ENCODE measurements at regions not wholly inside any gene's neighbourhood (a gene's known extent, or its start where the extent isn't known, plus 50 kb on each side); places are given as distances from the start of the nearest gene placed in this dataset.
A peak's percentile ranks its signal among the peaks of the same experiment; 100 is the strongest.
"Not testable (repeated sequence)": the region's sequence is repeated elsewhere in the genome, so short reads cannot be mapped to it uniquely, and the experiment has no call there.

DNA sequence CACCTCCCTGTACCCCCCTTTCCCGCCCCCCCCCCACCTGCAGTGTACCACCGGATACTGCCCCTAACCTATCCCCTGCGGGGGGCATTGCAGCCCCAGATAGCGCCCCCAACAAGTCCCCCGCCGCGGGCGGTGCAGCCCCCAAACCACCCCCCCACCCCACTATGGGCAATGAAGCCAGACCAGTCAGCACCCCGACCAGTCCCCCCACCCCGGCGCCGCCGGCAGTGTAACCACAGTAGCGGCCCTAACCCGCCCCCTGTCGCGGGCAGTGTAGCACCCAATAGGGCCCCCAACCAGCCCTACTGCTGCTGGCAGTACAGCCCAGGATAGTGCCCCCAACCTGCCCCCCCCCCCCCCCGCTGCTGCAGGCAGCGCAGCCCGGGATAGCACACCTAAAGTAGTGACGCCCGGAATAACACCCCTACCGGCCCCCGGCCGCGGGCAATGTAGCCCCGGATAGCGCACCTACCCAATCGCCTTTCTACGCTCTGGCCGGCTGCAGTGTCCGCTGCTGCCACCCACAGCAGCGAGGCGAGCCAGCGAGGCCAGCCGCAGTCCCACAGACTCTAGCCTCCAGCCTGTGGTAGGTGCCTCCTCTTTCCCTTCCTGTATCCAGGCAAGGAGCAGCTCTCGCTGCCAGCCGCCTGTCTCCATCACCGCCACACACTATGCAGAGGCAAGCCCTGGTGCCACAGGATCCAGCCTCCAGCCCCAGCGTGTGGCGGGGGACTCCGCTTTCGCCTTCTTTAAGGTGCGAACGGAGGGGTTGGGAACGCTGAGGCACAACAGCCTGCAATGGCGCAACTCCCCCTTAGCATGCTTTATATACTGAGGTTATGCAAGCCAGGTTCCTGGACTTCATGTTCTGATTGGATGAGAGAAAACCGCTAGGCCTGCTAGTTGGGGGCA lies 229.3 kb downstream of the LIPI start:
- H3K4me1 ChIP-seq; H3K36me3 ChIP-seq; H3K4me3 ChIP-seq; H3K27ac ChIP-seq; H3K27me3 ChIP-seq; DNase-seq; H3K9me3 ChIP-seq (replicated peaks): not testable (repeated sequence)

DNA sequence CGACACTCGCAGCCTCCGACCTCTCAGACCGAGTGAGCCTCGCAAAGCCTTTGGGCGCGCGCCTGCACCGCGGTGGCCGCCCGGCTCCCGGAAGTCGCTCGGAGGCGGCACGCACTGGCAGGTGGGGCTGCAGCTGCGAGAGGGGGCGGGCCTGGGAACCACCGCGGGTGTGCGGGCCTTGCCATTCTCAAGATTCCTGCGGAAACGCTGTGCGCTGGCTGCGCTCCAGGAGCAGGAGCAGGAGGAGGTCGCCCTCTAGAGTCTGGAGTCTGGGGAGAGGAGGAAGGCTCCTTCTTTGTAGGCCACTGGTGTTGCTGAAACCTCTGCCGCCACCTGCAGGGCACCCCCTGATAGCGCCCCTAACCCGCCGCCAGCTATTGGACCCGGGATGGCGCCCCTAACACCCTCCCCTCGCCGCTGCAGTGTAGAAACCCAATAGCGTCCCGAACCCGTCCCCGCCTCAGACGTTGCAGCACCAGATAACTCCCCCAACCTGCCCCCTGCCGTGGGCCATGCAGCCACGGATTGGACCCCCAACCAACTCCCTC lies 230.6 kb downstream of the LIPI start:
- H3K4me1 ChIP-seq; H3K4me3 ChIP-seq; H3K27me3 ChIP-seq; H3K27ac ChIP-seq; H3K36me3 ChIP-seq; DNase-seq; H3K9me3 ChIP-seq (replicated peaks): not testable (repeated sequence)

DNA sequence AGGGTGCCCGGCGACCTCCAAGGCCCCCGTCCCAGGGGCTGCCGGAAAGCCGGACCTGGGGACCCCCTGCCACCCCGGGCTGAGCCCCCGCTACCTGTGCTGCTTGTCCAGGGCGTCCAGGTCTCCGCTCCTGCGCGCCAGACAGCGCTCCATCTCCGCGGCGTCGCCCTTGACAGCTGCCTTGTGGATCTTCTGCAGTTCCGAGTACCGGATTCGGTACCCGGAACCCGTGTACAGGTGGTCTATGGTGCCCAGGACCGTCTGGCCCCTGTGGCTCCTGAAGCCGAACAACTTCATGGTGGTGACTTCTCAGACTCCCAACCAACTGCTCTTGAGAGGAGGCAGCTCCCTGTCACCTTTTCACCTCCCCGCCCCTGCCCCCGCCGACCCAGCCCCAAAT lies 231.1 kb downstream of the LIPI start:
- not testable (repeated sequence) for H3K36me3 ChIP-seq; H3K27me3 ChIP-seq; H3K27ac ChIP-seq; H3K4me3 ChIP-seq; DNase-seq; H3K9me3 ChIP-seq (replicated peaks); H3K4me1 ChIP-seq

DNA sequence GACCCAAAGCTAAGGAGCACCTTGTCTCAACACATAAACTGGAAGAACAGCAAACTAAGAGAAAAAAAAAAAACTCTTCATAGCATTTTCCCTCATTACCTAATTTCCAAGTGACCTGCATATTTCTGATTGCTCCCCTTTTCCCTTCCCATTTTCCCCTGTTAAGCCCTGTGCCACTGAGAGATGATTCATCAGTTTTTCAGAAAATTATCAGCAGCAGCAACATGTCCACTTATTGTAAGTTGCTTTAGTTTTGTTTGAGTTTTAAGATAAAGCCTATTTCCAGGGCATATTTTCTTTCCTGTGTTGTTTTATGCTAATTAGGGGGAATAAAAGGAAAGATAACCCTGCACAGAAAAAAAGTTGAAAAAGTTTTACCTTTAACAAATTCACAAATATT lies 236.2 kb downstream of the LIPI start:
- H3K4me3 ChIP-seq; H3K36me3 ChIP-seq; H3K4me1 ChIP-seq; H3K27ac ChIP-seq; DNase-seq; H3K9me3 ChIP-seq (replicated peaks); H3K27me3 ChIP-seq: not testable (repeated sequence)

DNA sequence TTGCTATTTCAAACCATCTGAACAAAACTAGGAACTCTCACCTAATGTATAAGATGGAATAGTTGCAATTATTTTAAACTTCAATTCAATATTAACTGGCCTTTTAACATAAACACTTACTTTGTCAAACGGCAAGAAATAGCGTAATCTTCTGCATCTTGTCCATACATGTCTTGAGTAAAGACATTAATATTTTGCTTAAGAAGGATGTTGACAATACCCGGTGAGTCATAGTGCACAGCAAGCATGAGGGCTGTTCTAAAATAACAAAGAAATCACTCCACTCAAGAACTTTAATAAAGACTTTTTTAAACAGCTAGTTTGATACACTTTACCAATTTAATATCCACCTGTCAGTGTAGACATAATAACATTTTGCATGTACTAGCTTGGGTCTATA lies 240.9 kb downstream of the LIPI start:
- not testable (repeated sequence) for H3K4me3 ChIP-seq; DNase-seq; H3K27ac ChIP-seq; H3K4me1 ChIP-seq; H3K9me3 ChIP-seq (replicated peaks); H3K36me3 ChIP-seq; H3K27me3 ChIP-seq

DNA sequence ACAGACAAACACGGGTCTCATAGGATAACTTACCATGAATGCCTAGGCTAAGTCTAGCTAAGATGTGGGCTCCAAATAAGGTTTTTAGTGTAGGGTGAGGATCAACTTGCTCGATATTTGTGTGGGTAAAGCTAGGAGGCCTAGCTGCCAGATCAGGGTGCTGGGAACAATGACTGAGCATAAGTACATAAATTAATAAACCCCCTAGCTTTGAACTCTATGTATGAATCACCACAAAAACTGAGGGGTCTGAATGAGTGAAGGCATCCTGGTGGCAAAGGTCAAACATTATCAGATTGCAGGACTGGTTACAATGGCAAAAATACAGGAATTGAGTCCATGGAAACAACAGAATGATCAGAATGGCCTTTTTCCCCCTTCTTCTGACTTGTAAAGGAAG lies 241.8 kb downstream of the LIPI start:
- H3K36me3 ChIP-seq; H3K9me3 ChIP-seq (replicated peaks); H3K4me1 ChIP-seq; H3K4me3 ChIP-seq; H3K27ac ChIP-seq; H3K27me3 ChIP-seq; DNase-seq: not testable (repeated sequence)

DNA sequence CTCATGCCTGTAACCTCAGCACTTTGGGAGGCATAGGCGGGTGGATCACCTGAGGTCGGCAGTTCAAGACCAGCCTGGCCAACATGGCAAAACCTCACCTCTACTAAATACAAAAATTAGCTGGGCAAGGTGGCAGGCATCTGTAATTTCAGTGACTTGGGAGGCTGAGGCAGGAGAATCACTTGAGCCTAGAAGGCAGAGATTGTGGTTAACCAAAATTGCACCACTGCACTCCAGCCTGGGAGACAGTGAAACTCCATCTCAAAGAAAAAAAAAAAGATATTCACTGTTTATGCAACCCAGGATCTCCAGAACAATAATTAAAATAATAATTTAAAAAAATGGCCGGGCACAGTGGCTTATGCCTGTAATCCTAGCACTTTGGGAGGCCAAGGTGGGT lies 247.5 kb downstream of the LIPI start:
- not testable (repeated sequence) for H3K27me3 ChIP-seq; H3K4me1 ChIP-seq; DNase-seq; H3K27ac ChIP-seq; H3K4me3 ChIP-seq; H3K9me3 ChIP-seq (replicated peaks); H3K36me3 ChIP-seq

DNA sequence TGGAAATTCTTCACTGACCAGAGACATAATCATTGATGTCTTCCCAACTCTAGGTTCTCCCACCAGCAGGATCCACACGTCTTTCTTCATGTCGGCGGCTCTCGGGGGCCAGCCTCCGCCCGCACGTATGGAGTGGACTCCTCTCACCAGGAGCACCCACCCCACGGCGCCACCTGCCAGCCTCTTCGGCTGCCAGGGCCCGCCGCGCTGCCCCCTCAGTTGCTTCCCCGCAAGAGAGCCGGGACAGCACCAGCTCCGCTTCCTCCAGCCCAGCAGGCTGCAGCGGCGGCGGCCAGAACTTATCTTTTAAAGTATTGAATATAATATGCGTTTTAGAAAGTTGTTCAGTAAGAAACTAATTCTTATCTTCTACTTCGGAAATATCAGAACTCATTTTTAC lies 273.5 kb downstream of the LIPI start:
- Histone ChIP-seq H3K4me3 (no peak overlapping the region), H3K36me3 (no peaks in the 10 kb centered on the region), H3K9me3 (replicated peaks) (no peaks in the 10 kb centered on the region), H3K27ac (no peak overlapping the region), H3K27me3 (no peaks in the 10 kb centered on the region), H3K4me1 (no peaks in the 10 kb centered on the region)
- DNase-seq: no peak

DNA sequence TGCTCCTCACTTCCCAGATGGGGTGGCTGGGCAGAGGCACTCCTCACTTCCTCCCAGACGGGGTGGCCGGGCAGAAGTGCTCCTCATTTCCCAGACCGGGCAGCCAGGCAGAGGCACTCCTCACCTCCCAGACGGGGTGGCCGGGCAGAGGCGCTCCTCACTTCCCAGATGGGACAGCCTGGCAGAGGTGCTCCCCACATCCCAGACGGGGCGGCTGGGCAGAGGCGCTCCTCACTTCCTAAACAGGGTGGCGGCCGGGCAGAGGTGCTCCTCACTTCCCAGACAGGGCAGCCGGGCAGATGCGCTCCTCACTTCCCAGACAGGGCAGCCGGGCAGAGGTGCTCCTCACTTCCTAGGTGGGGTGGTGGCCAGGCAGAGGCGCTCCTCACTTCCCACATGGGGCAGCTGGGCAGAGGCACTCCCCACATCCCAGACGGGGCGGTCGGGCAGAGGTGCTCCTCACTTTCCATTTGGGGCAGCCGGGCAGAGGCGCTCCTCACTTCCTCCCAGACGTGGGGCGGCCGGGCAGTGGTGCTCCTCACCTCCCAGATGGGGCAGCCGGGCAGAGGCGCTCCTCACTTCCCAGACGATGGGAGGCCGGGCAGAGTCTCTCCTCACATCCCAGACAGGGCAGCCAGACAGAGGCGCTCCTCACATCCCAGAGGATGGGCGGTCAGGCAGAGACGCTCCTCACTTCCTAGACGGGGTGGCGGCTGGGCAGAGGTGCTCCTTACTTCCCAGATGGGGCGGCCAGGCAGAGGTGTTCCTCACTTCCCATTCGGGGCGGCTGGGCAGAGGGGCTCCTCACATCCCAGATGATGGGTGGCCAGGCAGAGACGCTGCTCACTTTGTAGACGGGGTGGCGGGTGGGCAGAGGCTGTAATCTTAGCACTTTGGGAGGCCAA lies 274.5 kb downstream of the LIPI start:
- not testable (repeated sequence) for H3K27me3 ChIP-seq; H3K4me3 ChIP-seq; H3K36me3 ChIP-seq; H3K4me1 ChIP-seq; DNase-seq; H3K9me3 ChIP-seq (replicated peaks); H3K27ac ChIP-seq

DNA sequence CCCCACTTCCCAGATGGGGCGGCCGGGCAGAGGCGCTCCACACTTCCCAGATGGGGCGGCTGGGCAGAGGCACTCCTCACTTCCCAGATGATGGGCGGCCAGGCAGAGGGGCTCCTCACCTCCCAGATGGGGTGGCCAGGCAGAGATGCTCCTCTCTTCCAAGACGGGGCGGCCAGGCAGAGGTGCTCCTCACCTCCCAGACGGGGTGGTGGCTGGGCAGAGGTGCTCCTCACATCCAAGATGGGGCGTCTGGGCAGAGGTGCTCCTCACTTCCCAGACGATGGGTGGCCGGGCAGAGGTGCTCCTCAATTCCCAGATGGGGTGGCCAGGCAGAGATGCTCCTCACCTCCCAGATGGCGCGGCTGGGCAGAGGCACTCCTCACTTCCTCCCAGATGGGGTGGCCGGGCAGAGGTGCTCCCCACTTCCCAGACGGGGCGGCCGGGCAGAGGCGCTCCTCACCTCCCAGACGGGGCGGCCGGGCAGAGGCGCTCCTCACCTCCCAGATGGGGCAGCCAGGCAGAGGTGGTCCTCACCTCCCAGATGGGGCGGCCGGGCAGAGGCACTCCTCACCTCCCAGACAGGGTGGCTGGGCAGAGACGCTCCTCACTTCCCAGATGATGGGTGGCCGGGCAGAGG lies 275.2 kb downstream of the LIPI start:
- not testable (repeated sequence) for H3K4me3 ChIP-seq; H3K4me1 ChIP-seq; H3K36me3 ChIP-seq; H3K27ac ChIP-seq; H3K27me3 ChIP-seq; H3K9me3 ChIP-seq (replicated peaks)
- DNase-seq: peak in 1 of 2 experiments; percentile 1

DNA sequence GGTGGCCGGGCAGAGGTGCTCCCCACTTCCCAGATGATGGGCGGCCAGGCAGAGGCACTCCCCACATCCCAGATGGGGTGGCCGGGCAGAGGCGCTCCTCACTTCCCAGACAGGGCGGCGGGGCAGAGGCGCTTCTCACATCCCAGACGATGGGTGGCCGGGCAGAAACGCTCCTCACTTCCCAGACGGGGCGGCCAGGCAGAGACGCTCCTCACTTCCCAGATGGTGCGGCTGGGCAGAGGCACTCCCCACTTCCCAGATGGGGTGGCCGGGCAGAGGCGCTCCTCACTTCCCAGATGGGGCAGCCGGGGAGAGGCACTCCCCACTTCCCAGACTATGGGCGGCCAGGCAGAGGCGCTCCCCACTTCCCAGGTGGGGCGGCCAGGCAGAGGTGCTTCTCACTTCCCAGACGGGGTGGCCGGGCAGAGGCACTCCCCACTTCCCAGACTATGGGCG lies 275.8 kb downstream of the LIPI start:
- not testable (repeated sequence) for H3K27me3 ChIP-seq; H3K9me3 ChIP-seq (replicated peaks); H3K27ac ChIP-seq; H3K36me3 ChIP-seq; DNase-seq; H3K4me1 ChIP-seq; H3K4me3 ChIP-seq

DNA sequence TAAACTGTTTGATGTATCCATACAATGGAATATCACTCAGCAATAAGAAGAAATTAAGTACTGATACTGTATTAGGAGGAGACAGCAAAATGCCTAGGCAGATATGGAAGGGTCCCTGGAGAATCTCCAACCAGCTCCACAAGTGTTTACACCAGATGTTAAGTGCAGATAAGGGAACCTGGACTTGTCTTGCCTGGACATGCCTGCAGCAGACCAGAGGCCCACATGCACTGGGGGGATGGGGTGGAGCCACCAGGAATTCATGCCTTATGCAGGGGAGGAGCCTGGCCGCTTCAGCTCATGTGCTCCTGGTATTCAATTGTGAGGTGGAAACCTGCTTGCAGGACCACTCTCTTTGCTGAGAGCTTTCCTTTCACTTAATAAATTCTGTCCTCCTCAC lies 287.6 kb downstream of the LIPI start:
- H3K27ac ChIP-seq; H3K9me3 ChIP-seq (replicated peaks); H3K36me3 ChIP-seq; H3K4me1 ChIP-seq; H3K4me3 ChIP-seq; H3K27me3 ChIP-seq: not testable (repeated sequence)
- DNase-seq: peak; percentile 45 to 74

DNA sequence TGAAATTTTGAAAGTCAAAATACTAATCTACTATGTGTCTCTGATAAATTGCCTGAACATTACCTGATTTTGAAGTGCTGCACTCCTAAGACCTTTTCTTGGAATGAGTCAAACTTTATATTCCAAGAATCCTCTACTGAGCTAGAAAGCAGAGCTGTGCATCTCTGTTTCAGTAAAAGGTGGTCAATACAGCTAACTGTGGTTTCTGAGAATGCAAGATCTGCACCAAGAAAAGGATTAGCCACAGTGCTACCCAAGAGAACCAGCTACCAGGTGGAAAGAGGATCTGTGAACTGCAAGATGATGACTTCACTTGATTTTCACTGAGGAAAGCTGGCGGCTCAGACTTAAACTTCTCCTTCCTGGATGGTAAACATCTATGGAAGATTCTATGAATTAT lies 289.3 kb downstream of the LIPI start:
- not testable (repeated sequence) for H3K27me3 ChIP-seq; H3K9me3 ChIP-seq (replicated peaks); H3K4me1 ChIP-seq; H3K27ac ChIP-seq; H3K36me3 ChIP-seq; H3K4me3 ChIP-seq; DNase-seq

DNA sequence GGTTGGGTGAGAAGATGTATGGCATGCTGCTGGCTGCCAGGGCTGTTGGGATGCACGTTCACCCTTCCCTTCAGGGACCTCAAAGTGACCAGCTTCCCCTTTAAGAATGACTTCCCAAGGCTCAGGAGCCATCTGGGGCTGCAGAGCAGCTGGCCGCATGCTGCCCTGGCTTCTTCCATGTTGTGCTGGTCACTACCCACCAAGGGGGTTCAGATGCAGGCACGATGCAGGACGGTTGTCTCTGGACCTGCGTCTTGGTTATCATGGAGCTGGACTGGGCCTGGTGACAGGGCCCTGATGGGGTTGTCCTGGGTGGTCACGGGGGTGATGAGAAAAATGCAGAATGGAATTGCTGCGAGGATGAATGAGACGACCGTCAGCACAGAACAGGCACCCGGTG lies 297.8 kb downstream of the POTED start:
- H3K4me1 ChIP-seq; H3K27me3 ChIP-seq; DNase-seq; H3K36me3 ChIP-seq; H3K4me3 ChIP-seq; H3K9me3 ChIP-seq (replicated peaks); H3K27ac ChIP-seq: not testable (repeated sequence)

All from SJCRH30 (cell line).